HG02938 (cell line): ENCODE measurements at regions not wholly inside any gene's neighbourhood (a gene's known extent, or its start where the extent isn't known, plus 50 kb on each side); places are given as distances from the start of the nearest gene placed in this dataset.
"Not testable (repeated sequence)": the region's sequence is repeated elsewhere in the genome, so short reads cannot be mapped to it uniquely, and the experiment has no call there.

ENCODE experiments used
- ATAC-seq: cut with Tn5 transposase; IDR thresholded peaks from one replicate; pipeline ENCODE4 v1.9.1; 2021; ENCODE audit warnings: mild to moderate bottlenecking, moderate library complexity; ENCODE audit not compliant: unreplicated experiment

GRCh38 chr1:241447031-241447644, 72.4 kb downstream of the FH start:
- no peak for ATAC-seq

GRCh38 chr1:241444836-241445235, 74.7 kb downstream of the FH start:
- no peak for ATAC-seq

GRCh38 chr1:241443561-241443960, 76.0 kb downstream of the FH start:
- no peak for ATAC-seq

DNA sequence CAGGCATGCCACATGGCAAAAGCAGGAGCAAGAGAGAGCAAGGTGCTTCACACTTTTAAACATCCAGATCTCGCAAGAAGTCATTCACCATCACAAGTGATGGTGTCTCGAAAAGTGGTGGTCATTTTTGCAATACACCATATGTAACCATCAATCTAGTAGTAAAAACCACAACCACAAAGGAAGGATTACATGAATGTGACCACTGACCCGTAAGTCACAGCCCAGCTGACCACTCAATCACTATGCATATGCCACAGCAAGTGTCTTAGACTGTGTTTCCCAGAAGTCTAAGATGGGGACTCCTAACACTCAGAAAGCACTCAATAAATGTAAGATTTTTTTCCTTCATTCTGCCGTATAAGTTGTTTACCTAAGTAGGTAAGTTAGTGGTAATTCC, 76.9 kb downstream of the FH start:
- no peak for ATAC-seq

DNA sequence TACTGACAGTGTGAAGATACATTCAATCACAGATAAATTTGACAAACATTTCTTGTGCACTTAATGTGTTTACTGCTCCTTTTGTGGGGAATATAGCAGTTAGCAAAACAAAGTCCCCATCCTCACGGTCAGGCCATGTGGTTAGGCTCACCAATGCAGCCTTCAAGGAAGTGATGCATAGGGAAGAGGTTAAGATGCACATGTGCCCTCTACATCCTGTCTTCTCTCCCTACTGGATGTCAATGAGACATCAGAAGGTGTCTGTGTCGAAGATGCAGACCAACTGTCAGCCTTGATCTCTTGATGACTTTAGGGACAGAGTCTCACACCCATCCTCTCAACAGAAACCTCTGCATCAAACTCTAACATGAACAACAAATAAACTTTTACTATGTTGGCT, 78.7 kb downstream of the FH start:
- ATAC-seq: no peak

DNA sequence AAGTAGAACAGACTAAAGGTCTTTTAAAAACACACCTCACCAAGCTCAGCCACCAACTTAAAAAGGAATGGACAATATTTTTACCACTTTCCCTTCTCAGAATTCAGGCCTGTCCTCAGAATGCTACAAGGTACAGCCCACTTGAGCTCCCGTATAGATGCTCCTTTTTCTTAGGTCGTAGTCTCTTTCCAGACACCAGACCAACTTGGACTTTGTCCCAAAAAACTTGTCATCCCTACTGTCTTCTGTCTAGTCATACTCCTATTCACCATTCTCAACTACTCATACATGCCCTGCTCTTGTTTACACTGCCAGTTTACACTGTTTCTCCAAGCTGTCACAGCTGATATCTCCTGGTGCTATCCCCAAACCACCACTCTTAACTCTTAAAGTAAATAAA, 80.9 kb downstream of the FH start:
- not testable (repeated sequence) for ATAC-seq

DNA sequence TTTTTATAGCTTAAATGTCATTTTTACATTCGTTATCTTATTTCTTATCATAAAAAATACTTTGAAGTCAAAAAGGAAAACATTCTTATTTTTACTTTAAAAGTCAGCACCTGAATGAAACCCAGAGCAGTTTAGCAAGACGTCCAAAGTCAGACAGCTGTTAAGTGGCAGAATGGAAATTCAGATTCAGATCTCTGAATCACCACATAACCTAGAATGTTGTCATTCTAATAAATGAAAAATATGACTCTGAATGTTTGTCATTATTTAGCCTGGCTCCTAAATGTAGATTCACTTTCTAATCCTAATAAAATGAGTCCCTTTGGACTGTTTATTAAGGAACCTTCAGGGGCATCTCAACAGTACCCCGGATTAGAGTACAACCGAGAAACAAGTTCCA, 75.2 kb upstream of the RGS7 start:
- ATAC-seq: no peak

DNA sequence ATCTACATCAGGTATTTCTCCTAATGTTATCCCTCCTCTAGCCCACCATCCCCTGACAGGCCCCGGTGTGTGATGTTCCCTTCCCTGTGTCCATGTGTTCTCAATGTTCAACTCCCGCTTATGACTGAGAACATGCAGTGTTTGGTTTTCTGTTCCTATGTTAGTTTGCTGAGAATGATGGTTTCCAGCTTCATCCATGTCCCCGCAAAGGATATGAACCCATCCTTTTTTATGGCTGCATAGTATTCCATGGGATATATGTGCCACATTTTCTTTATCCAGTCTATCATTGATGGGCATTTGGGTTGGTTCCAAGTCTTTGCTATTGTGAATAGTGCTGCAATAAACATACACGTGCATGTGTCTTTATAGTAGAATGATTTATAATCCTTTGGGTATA, 68.1 kb upstream of the RGS7 start:
- not testable (repeated sequence) for ATAC-seq

DNA sequence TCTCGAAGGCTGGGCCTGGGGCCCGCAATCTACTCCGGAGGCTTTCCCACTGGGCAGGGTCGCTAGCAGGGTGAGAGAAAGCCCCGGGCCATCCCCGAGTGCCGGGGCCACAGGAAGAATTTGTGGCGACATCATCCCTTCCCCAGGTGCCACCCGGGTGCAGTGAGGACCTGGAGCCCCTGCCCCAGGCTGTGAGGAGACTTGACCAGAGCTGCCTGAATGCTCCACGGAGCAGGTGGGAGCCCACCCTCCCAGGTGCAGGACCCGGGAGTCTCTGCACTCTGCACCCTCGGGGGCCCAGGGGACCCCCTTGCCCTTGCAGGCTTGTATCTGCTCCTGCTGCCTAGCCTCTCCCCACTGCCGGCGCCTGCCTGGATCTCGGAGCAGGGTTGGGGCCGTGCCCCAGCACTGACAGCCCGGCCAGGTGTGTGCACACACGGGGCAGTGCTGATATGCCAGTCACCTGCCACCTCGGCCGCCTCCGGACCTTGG, 67.5 kb upstream of the RGS7 start:
- peak; percentile 8 for ATAC-seq

DNA sequence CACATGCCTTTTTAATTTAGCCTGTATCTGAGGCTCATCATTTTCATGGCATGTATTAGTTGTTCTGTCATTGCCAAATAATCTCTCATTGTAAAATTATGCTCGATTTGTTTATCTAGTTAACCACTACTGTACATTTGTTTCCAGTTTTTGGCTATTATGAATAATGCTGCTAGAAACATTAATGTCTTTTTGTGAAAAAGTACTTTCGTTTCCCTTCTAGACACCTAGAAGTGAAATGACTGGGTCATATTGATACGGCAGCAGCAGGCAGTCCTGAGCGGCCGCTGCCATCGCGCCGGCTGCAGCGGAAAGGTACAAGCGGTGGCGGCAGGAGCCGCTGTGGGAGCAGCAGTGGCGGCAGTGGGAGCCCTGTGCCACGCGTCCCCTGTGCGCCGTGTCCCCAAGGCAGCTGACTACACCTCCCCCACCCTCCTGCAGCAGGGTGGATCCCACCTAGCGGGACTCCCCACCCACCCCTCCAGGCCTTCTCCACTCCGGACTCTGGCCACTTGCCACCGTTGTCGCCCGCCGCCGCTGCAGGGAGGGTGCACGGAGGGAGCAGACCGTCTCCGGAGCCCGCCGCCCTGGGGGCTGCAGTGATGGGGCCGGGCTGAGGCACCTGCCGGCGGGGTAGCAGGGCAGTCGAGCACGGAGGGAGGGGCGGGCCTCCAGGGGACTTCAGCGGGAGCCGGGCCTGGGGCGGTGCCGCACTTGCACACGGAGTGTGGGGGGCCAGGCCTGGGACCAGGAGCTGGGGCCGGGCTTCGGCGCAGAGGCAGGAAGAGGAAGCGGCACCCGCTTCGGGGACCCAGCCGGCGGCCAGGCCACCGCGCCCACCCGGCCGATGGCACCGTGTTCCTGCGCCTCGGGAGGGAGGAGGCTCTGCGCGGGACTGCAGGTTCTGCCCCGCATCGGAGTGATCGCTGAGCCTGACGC, 66.8 kb upstream of the RGS7 start:
- ATAC-seq: peak; percentile 87

- no peak for ATAC-seq
Measured at GRCh38 chr1:241422470-241422869, 65.5 kb upstream of the RGS7 start.

- no peak for ATAC-seq
Measured at GRCh38 chr1:241419986-241420385, 63.0 kb upstream of the RGS7 start.

GRCh38 chr1:241417258-241417657, 60.3 kb upstream of the RGS7 start:
- no peak for ATAC-seq

DNA sequence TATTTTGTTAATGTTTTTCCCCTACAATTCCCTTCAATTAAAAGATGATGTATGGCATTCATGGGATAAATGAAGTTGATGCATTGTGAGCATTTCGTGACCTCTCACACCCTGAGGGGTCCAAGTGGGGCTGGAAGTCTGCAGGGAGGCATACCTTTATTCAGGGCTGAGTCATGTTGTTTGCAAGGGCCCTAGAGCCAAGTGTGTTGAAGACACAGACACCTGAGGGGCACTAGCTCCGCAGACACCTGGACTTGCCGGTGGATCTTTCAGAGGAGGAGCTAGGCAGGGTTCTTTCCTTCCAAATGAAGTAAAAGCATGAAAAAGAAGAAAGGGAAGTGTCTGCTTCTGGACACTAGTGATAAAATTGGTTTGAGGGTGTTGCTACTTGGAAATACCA, 57.0 kb upstream of the RGS7 start:
- ATAC-seq: no peak

DNA sequence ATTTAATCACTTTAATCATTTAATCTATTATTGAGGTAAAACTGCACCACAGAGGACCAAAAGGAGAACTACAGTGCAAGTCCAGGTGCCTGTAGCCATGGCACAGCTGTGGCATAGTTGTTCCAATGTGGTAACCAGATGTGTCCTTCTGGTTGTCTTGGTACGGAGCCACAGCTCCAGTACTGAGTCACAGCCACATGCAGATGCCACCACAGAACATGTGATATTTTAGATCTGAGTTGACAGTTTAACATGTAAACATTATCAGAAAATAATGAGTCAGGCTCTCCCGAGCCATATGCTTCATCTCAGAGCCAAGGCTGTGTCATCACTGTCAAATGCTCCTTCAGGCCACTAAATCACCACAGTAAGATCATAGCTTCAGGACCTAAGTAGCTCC, 56.4 kb upstream of the RGS7 start:
- peak; percentile 58 for ATAC-seq

GRCh38 chr1:241412646-241413045, 55.6 kb upstream of the RGS7 start:
- no peak for ATAC-seq

DNA sequence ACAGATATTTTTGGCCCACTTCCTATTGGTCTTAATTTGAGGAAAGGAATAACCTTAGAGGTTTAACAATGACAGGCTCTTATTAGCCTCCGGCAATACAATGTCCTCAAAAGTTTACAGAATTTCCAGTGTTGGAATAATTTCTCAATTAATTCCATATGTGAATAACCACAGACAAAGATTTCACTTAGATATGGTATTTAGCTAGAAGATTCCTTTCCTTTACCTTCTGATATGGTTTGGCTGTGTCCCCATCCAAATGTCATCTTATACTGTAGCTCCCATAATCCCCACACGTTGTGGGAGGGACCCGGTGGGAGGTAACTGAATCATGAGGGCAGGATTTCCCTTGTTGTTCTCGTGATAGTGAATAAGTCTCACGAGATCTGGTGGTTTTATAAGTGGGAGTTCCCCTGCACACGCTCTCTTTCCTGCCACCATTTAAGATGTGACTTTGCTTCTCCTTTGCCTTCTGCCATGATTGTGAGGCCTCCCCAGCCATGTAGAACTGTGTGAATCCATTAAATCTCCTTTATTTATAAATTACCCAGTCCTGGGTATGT, 54.9 kb upstream of the RGS7 start:
- no peak for ATAC-seq

DNA sequence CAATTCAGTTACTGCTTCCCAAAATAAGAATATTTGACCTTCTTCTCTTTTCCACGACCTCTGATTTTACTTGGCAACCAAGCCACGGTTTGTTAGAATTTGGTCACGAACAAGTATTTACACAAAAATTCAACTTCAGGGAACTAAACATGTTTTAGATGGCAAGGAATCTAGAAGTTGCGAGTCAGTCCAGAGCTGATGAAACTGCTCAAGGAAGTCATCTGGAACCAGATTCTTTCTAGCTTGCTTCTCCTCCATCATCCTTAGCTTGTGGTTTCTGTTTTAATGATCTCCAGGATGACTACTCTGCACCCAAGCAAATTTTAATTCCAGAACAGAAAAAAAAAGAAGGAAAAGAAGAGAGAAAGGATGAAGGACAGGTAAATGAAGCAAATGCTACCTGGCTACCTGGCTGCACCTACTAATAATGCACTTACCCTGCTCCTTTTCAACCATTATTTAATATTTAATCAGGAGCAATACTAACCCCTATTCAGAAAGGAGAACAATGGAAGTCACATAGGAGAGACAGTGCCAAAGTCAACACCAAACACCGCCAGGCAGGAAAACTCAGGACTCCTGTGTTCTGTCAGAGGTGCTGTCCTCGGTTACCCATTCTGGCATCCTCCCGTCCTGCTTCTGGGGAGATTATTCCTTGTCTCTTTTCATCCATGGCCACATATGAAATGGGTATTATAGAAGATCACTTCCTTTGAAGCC, 54.2 kb upstream of the RGS7 start:
- no peak for ATAC-seq

DNA sequence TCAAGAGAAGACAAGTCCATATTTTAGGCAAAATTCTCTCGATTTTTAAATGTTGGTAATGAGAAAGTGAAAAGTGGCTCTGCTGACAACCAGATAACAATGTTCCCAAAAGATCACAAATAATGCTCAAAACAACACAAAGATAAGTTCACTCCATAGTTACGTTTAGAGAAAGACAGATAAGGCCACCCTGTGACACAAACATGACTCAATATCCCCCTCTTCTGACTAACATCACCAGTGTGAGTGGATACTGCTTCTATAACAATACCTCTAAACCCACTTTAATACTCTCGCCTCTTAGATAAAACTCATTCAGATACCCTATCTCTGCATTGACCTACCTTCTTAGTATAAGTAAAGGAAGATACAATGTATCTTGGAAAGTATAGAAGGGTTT, 51.2 kb upstream of the RGS7 start:
- no peak for ATAC-seq
